ENCODE measurements at regions not wholly inside any gene's neighbourhood (a gene's known extent, or its start where the extent isn't known, plus 50 kb on each side); places are given as distances from the start of the nearest gene placed in this dataset.

GRCh38 chr10:69684020-69684980 lies 54.3 kb downstream of the FAM241B start:
- Histone ChIP-seq H3K27me3 (ENCODE audit: control insufficient read depth, insufficient read depth, low read length) (no peaks in the 10 kb centered on the region), H3K4me1 (ENCODE audit: control insufficient read depth in 2 of 3, insufficient read depth in 2 of 3, low read depth in 1 of 3, low read length in 3 of 3) (peaks cover 0 to 26% (median 20%) of the 10 kb centered on the region in 3 donors), H3K27ac (ENCODE audit: low read depth in 2 of 2, low read length in 2 of 2) (peak overlapping the region; percentile 83 to 92), H3K9ac (ENCODE audit: low read length in 3 of 3) (peak overlapping the region in 1 of 3 donors; percentile 71), H3K9me3 (ENCODE audit: control insufficient read depth in 2 of 3, insufficient read depth in 1 of 3, low read length in 3 of 3) (no peaks in the 10 kb centered on the region), H3K4me3 (ENCODE audit: low read length in 3 of 3) (peak overlapping the region in 2 of 3 donors; percentile 49 to 58), H3K36me3 (ENCODE audit: control insufficient read depth in 2 of 3, insufficient read depth in 3 of 3, low read length in 3 of 3) (no peaks in the 10 kb centered on the region)
- no peak for TF ChIP-seq CTCF (IDR thresholded peaks at IDR 0.05; ENCODE audit: borderline replicate concordance, extremely low read depth, insufficient read depth)
- peak; percentile 54 to 85 (median 67) for DNase-seq
- intact Hi-C loops (cut with DNase I), result no loop called here
- no peak for FAIRE-seq

GRCh38 chr10:69684981-69685353 lies 54.9 kb downstream of the FAM241B start:
- TF ChIP-seq CTCF (IDR thresholded peaks at IDR 0.05; ENCODE audit: borderline replicate concordance, extremely low read depth, insufficient read depth), result no peak
- H3K27me3 ChIP-seq (ENCODE audit: control insufficient read depth, insufficient read depth, low read length), result no peaks in the 10 kb centered on the region
- H3K4me1 ChIP-seq (ENCODE audit: control insufficient read depth in 2 of 3, insufficient read depth in 2 of 3, low read depth in 1 of 3, low read length in 3 of 3), result peaks cover 0 to 26% (median 20%) of the 10 kb centered on the region in 3 donors
- peak overlapping the region in 2 of 3 donors; percentile 49 to 58 for H3K4me3 ChIP-seq (ENCODE audit: low read length in 3 of 3)
- intact Hi-C loops (cut with DNase I), result no loop called here
- DNase-seq (no peak), FAIRE-seq (no peak)
- H3K9me3 ChIP-seq (ENCODE audit: control insufficient read depth in 2 of 3, insufficient read depth in 1 of 3, low read length in 3 of 3), result no peaks in the 10 kb centered on the region
- H3K36me3 ChIP-seq (ENCODE audit: control insufficient read depth in 2 of 3, insufficient read depth in 3 of 3, low read length in 3 of 3), result no peaks in the 10 kb centered on the region
- H3K27ac ChIP-seq (ENCODE audit: low read depth in 2 of 2, low read length in 2 of 2), result peak overlapping the region; percentile 83 to 92
- H3K9ac ChIP-seq (ENCODE audit: low read length in 3 of 3), result peak overlapping the region in 1 of 3 donors; percentile 71

DNA sequence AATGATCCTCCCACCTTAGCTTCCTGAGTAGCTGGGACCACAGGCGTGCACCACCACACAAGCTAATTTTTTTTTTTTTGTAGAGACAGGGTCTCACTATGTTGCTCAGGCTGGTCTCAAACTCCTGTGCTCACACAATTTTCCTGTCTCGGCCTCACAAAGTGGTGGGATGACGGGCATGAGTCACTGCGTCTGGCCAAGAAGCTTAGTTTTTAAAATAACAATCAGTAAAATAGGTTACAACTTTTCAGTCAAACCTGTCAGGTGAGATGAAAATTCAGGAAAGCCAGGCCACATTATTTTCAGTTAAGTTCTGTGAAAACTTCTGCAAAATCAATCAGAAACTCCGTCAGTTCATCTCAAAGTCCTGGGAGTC lies 55.4 kb downstream of the FAM241B start:
- H3K9me3 ChIP-seq (ENCODE audit: control insufficient read depth in 2 of 3, insufficient read depth in 1 of 3, low read length in 3 of 3), result no peaks in the 10 kb centered on the region
- H3K27ac ChIP-seq (ENCODE audit: low read depth in 2 of 2, low read length in 2 of 2), result peak overlapping the region; percentile 83 to 92
- TF ChIP-seq CTCF (IDR thresholded peaks at IDR 0.05; ENCODE audit: borderline replicate concordance, extremely low read depth, insufficient read depth), result no peak
- FAIRE-seq (no peak), DNase-seq (no peak)
- H3K4me3 ChIP-seq (ENCODE audit: low read length in 3 of 3), result peak overlapping the region in 2 of 3 donors; percentile 49 to 58
- peak overlapping the region in 1 of 3 donors; percentile 71 for H3K9ac ChIP-seq (ENCODE audit: low read length in 3 of 3)
- no peaks in the 10 kb centered on the region for H3K36me3 ChIP-seq (ENCODE audit: control insufficient read depth in 2 of 3, insufficient read depth in 3 of 3, low read length in 3 of 3)
- H3K4me1 ChIP-seq (ENCODE audit: control insufficient read depth in 2 of 3, insufficient read depth in 2 of 3, low read depth in 1 of 3, low read length in 3 of 3), result peaks cover 0 to 26% (median 20%) of the 10 kb centered on the region in 3 donors
- no peaks in the 10 kb centered on the region for H3K27me3 ChIP-seq (ENCODE audit: control insufficient read depth, insufficient read depth, low read length)
- intact Hi-C loops (cut with DNase I), result no loop called here
